Ureter (tissue), 1 donor: ENCODE measurements at regions not wholly inside any gene's neighbourhood (a gene's known extent, or its start where the extent isn't known, plus 50 kb on each side); places are given as distances from the start of the nearest gene placed in this dataset.

Source experiments
- DNase-seq: peaks from one replicate; pipeline ENCODE4 v3.0.0-alpha.2; 2020; ENCODE audit warnings: low spot score
- donor health status: DM: yes; HTN: yes; CAD: no.

GRCh38 chr5:3023656-3024055, 272.2 kb upstream of the IRX2 start:
- no peak for DNase-seq

GRCh38 chr5:3022665-3023064, 271.2 kb upstream of the IRX2 start:
- no peak for DNase-seq

- no peak for DNase-seq
Measured at GRCh38 chr5:3020426-3020825, 268.9 kb upstream of the IRX2 start.

GRCh38 chr5:3019045-3019444, 267.6 kb upstream of the IRX2 start:
- DNase-seq, result no peak

GRCh38 chr5:3011764-3012017, 260.2 kb upstream of the IRX2 start:
- DNase-seq, result no peak

GRCh38 chr5:3010953-3011763, 259.7 kb upstream of the IRX2 start:
- peak; percentile 15 for DNase-seq

- DNase-seq, result peak; percentile 17
Measured at GRCh38 chr5:3010301-3010952, 258.9 kb upstream of the IRX2 start.

GRCh38 chr5:3009605-3010004, 258.1 kb upstream of the IRX2 start:
- DNase-seq, result peak; percentile 12

GRCh38 chr5:3007577-3007976, 256.1 kb upstream of the IRX2 start:
- DNase-seq, result no peak

- no peak for DNase-seq
Measured at GRCh38 chr5:3006961-3007551, 255.6 kb upstream of the IRX2 start.

GRCh38 chr5:3006526-3006925, 255.0 kb upstream of the IRX2 start:
- DNase-seq, result no peak

- DNase-seq, result no peak
Measured at GRCh38 chr5:3004361-3005080, 253.0 kb upstream of the IRX2 start.

- no peak for DNase-seq
Measured at GRCh38 chr5:3002230-3002629, 250.8 kb upstream of the IRX2 start.

GRCh38 chr5:3000631-3001030, 249.2 kb upstream of the IRX2 start:
- DNase-seq, result no peak

- no peak for DNase-seq
Measured at GRCh38 chr5:2999926-3000325, 248.4 kb upstream of the IRX2 start.

GRCh38 chr5:2998106-2998505, 246.6 kb upstream of the IRX2 start:
- DNase-seq, result no peak

- no peak for DNase-seq
Measured at GRCh38 chr5:2997179-2997578, 245.7 kb upstream of the IRX2 start.

GRCh38 chr5:2996687-2997086, 245.2 kb upstream of the IRX2 start:
- no peak for DNase-seq

- DNase-seq, result no peak
Measured at GRCh38 chr5:2996248-2996647, 244.8 kb upstream of the IRX2 start.

- DNase-seq, result no peak
Measured at GRCh38 chr5:2995667-2996066, 244.2 kb upstream of the IRX2 start.

GRCh38 chr5:2995035-2995434, 243.6 kb upstream of the IRX2 start:
- DNase-seq, result no peak

- DNase-seq, result no peak
Measured at GRCh38 chr5:2993771-2994170, 242.3 kb upstream of the IRX2 start.

GRCh38 chr5:2993301-2993700, 241.8 kb upstream of the IRX2 start:
- no peak for DNase-seq
